BLaER1 treated with 17β-estradiol and CSF1 and Interleukin-3, amounts not matched to agents 10 nM and 100 nM (cell line): ENCODE measurements at regions not wholly inside any gene's neighbourhood (a gene's known extent, or its start where the extent isn't known, plus 50 kb on each side); places are given as distances from the start of the nearest gene placed in this dataset.
A peak's percentile ranks its signal among the peaks of the same experiment; 100 is the strongest.

Experiments
- H3K27ac ChIP-seq, 11 experiments: shearing (Covaris generic); formaldehyde crosslinking; 2 replicates each; pipeline ENCODE4 v1.8.1; 2022
- H3K27me3 ChIP-seq, 11 experiments: shearing (Covaris generic); formaldehyde crosslinking; 2 replicates each; pipeline ENCODE4 v1.8.1; 2022
- H3K36me3 ChIP-seq, 11 experiments: shearing (Covaris generic); formaldehyde crosslinking; 2 replicates each; pipeline ENCODE4 v1.8.1; 2022
- H3K4me1 ChIP-seq, 10 experiments: shearing (Covaris generic); formaldehyde crosslinking; 2 replicates each; pipeline ENCODE4 v1.8.1; 2022
- H3K4me2 ChIP-seq, 11 experiments: shearing (Covaris generic); formaldehyde crosslinking; 2 replicates each; pipeline ENCODE4 v1.8.1; 2022
- H3K4me3 ChIP-seq, 10 experiments: shearing (Covaris generic); formaldehyde crosslinking; 2 replicates each; pipeline ENCODE4 v1.8.1; 2022
- H3K9ac ChIP-seq, 11 experiments: shearing (Covaris generic); formaldehyde crosslinking; 2 replicates each; pipeline ENCODE4 v1.8.1; 2022
- H3K9me3 ChIP-seq, 11 experiments: shearing (Covaris generic); formaldehyde crosslinking; replicated peaks in 1 of 11; 2 replicates each; pipeline ENCODE4 v1.8.1; 2022
- H4K20me1 ChIP-seq, 11 experiments: shearing (Covaris generic); formaldehyde crosslinking; 2 replicates each; pipeline ENCODE4 v1.8.1; 2022
- Cebpa-rat ChIP-seq, 11 experiments: shearing (Covaris generic); IDR thresholded peaks; 2 replicates each; pipeline ENCODE4 v1.8.1; 2022

DNA sequence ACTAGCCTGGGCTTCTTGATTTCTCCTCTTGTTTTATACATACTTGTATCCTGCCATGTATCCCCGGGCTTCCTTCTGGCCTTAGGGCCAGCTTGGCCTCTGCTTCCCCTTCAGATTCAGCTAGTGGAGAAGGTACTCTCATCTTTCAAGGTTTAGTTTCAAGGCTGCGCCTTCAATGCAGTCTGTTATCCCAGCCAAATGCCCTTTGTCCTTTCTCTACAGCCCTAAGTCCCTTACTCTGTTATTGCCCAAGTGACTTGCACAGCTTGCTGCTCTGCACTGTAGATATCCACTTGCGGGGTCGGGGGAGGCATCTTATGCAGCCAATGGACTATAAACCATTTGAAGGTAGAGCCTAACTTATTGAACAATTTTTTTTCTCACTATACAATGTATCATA lies 357.5 kb downstream of the PPP1R2C start:
- H3K9me3 ChIP-seq: peaks cover 0 to 5% (median 0%) of the 10 kb centered on the region in 11 experiments; a peak in 1 of 22 replicates
- H3K4me1 ChIP-seq: no peaks in the 10 kb centered on the region
- no peak overlapping the region for H3K4me3 ChIP-seq
- no peak overlapping the region for H3K4me2 ChIP-seq
- no peaks in the 10 kb centered on the region for H4K20me1 ChIP-seq
- H3K36me3 ChIP-seq: no peaks in the 10 kb centered on the region
- H3K9ac ChIP-seq: no peak overlapping the region
- no peak for TF ChIP-seq Cebpa-rat (IDR thresholded peaks at IDR 0.05)
- peaks cover 70 to 89% (median 82%) of the 10 kb centered on the region in 11 experiments for H3K27me3 ChIP-seq
- H3K27ac ChIP-seq: no peak overlapping the region

GRCh38 chrX:42415636-42416035 lies 362.3 kb downstream of the PPP1R2C start:
- Histone ChIP-seq H3K4me2 (no peak overlapping the region), H3K36me3 (no peaks in the 10 kb centered on the region), H3K9ac (no peak overlapping the region), H3K27me3 (peaks cover 82 to 99% (median 92%) of the 10 kb centered on the region in 11 experiments), H3K4me3 (no peak overlapping the region), H3K4me1 (no peaks in the 10 kb centered on the region), H3K27ac (no peak overlapping the region), H3K9me3 (peaks cover 29 to 37% (median 34%) of the 10 kb centered on the region in 11 experiments; a peak in 21 of 22 replicates), H4K20me1 (no peaks in the 10 kb centered on the region)
- TF ChIP-seq Cebpa-rat (IDR thresholded peaks at IDR 0.05): no peak

GRCh38 chrX:42414057-42414456 lies 363.9 kb downstream of the PPP1R2C start:
- Histone ChIP-seq H3K4me3 (no peak overlapping the region), H4K20me1 (no peaks in the 10 kb centered on the region), H3K9me3 (peaks cover 32 to 51% (median 43%) of the 10 kb centered on the region in 11 experiments; a peak in 21 of 22 replicates), H3K27me3 (peaks cover 69 to 99% (median 92%) of the 10 kb centered on the region in 11 experiments), H3K9ac (no peak overlapping the region), H3K36me3 (no peaks in the 10 kb centered on the region), H3K4me1 (no peaks in the 10 kb centered on the region), H3K27ac (no peak overlapping the region), H3K4me2 (no peak overlapping the region)
- TF ChIP-seq Cebpa-rat (IDR thresholded peaks at IDR 0.05): no peak

- Histone ChIP-seq H3K27ac (no peak overlapping the region), H4K20me1 (no peaks in the 10 kb centered on the region; a peak in 1 of 22 replicates), H3K4me3 (no peak overlapping the region), H3K36me3 (no peaks in the 10 kb centered on the region), H3K9me3 (peaks cover 0 to 8% (median 0%) of the 10 kb centered on the region in 11 experiments; a peak in 1 of 22 replicates), H3K4me2 (no peak overlapping the region), H3K27me3 (peaks cover 93 to 100% (median 100%) of the 10 kb centered on the region in 11 experiments), H3K4me1 (peaks cover 0 to 5% (median 0%) of the 10 kb centered on the region in 10 experiments; a peak in 1 of 20 replicates), H3K9ac (no peak overlapping the region)
- no peak for TF ChIP-seq Cebpa-rat (IDR thresholded peaks at IDR 0.05)
Observed at GRCh38 chrX:42399632-42400024, 378.3 kb downstream of the PPP1R2C start.

- Histone ChIP-seq H4K20me1 (no peaks in the 10 kb centered on the region; a peak in 1 of 22 replicates), H3K9me3 (peaks cover 0 to 8% (median 0%) of the 10 kb centered on the region in 11 experiments; a peak in 1 of 22 replicates), H3K27ac (no peak overlapping the region), H3K4me2 (peak overlapping the region in 1 of 11 experiments; percentile 18; a peak in 1 of 22 replicates), H3K36me3 (no peaks in the 10 kb centered on the region), H3K27me3 (peaks cover 89 to 99% (median 96%) of the 10 kb centered on the region in 11 experiments), H3K4me1 (peaks cover 0 to 5% (median 0%) of the 10 kb centered on the region in 10 experiments; a peak in 1 of 20 replicates), H3K9ac (no peak overlapping the region), H3K4me3 (no peak overlapping the region)
- no peak for TF ChIP-seq Cebpa-rat (IDR thresholded peaks at IDR 0.05)
Observed at GRCh38 chrX:42398967-42399631, 378.9 kb downstream of the PPP1R2C start.

GRCh38 chrX:42396136-42396535 lies 381.8 kb downstream of the PPP1R2C start:
- Histone ChIP-seq H3K9me3 (peaks cover 0 to 8% (median 0%) of the 10 kb centered on the region in 11 experiments; a peak in 1 of 22 replicates), H3K27ac (no peak overlapping the region), H3K27me3 (peaks cover 69 to 94% (median 85%) of the 10 kb centered on the region in 11 experiments), H3K4me2 (no peak overlapping the region), H4K20me1 (no peaks in the 10 kb centered on the region; a peak in 1 of 22 replicates), H3K9ac (no peak overlapping the region), H3K4me3 (no peak overlapping the region), H3K4me1 (peaks cover 0 to 5% (median 0%) of the 10 kb centered on the region in 10 experiments; a peak in 1 of 20 replicates), H3K36me3 (no peaks in the 10 kb centered on the region)
- TF ChIP-seq Cebpa-rat (IDR thresholded peaks at IDR 0.05): no peak

- Histone ChIP-seq H3K4me1 (no peaks in the 10 kb centered on the region), H4K20me1 (no peaks in the 10 kb centered on the region), H3K36me3 (no peaks in the 10 kb centered on the region), H3K9ac (no peak overlapping the region), H3K9me3 (peaks cover 0 to 8% (median 0%) of the 10 kb centered on the region in 11 experiments; a peak in 1 of 22 replicates), H3K4me2 (no peak overlapping the region), H3K27me3 (peaks cover 69 to 94% (median 85%) of the 10 kb centered on the region in 11 experiments), H3K27ac (no peak overlapping the region), H3K4me3 (no peak overlapping the region)
- no peak for TF ChIP-seq Cebpa-rat (IDR thresholded peaks at IDR 0.05)
Observed at GRCh38 chrX:42392846-42393245, 385.1 kb downstream of the PPP1R2C start.

GRCh38 chrX:42386681-42387080 lies 391.3 kb downstream of the PPP1R2C start:
- H3K9me3 ChIP-seq: no peaks in the 10 kb centered on the region
- peaks cover 92 to 100% (median 98%) of the 10 kb centered on the region in 11 experiments for H3K27me3 ChIP-seq
- H3K36me3 ChIP-seq: no peaks in the 10 kb centered on the region
- TF ChIP-seq Cebpa-rat (IDR thresholded peaks at IDR 0.05): no peak
- H3K4me3 ChIP-seq: no peak overlapping the region
- H4K20me1 ChIP-seq: peaks cover 0 to 4% (median 0%) of the 10 kb centered on the region in 11 experiments; a peak in 1 of 22 replicates
- H3K4me1 ChIP-seq: no peaks in the 10 kb centered on the region
- H3K9ac ChIP-seq: no peak overlapping the region
- H3K4me2 ChIP-seq: no peak overlapping the region
- no peak overlapping the region for H3K27ac ChIP-seq

DNA sequence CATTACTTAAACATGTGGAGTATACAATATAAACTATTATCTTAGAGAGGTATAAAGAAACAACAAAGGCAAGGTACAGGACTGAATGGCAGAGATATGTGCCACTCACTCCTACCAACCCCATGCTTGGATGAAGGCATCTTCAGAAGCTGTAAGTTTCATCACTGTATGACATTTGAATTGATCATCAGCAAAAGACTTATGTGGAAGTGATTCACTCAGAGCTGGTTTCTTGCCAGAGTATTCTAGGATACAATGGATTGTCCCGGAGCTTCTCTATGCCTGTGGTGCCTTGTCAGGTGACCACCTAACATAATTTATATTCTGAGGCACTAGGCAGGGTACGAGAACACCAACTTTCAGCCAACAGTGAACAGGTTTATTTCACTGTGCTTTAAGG lies 392.2 kb downstream of the PPP1R2C start:
- H3K4me1 ChIP-seq: no peaks in the 10 kb centered on the region
- peaks cover 97 to 100% (median 100%) of the 10 kb centered on the region in 11 experiments for H3K27me3 ChIP-seq
- H3K4me2 ChIP-seq: no peak overlapping the region
- no peaks in the 10 kb centered on the region for H3K36me3 ChIP-seq
- H3K9me3 ChIP-seq: no peaks in the 10 kb centered on the region
- no peak overlapping the region for H3K4me3 ChIP-seq
- no peak overlapping the region for H3K9ac ChIP-seq
- H3K27ac ChIP-seq: no peak overlapping the region
- peaks cover 0 to 4% (median 0%) of the 10 kb centered on the region in 11 experiments; a peak in 1 of 22 replicates for H4K20me1 ChIP-seq
- TF ChIP-seq Cebpa-rat (IDR thresholded peaks at IDR 0.05): no peak
